ENCODE measurements at regions not wholly inside any gene's neighbourhood (a gene's known extent, or its start where the extent isn't known, plus 50 kb on each side); places are given as distances from the start of the nearest gene placed in this dataset.
"Not testable (repeated sequence)": the region's sequence is repeated elsewhere in the genome, so short reads cannot be mapped to it uniquely, and the experiment has no call there.

DNA sequence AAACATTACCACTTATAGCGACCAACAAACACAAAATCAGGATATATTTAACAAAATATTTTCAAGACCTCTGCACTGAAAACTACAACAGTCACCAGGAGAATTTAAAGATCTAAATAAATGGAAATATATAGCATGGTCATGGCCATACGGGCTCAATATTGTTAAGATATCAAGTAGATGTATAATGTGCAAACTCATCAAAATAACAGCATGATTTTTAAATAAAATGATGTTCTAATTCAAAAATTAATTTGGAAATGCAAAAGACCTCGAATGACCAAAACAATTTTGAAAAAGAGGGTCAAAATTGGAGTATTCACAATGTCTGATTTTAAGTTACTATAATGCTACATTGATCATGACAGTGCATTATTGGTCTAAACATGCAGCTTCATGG lies 159.1 kb upstream of the NDN start:
- DNase-seq (ENCODE audit: low read depth in 2 of 3, low spot score in 2 of 3): no peak

DNA sequence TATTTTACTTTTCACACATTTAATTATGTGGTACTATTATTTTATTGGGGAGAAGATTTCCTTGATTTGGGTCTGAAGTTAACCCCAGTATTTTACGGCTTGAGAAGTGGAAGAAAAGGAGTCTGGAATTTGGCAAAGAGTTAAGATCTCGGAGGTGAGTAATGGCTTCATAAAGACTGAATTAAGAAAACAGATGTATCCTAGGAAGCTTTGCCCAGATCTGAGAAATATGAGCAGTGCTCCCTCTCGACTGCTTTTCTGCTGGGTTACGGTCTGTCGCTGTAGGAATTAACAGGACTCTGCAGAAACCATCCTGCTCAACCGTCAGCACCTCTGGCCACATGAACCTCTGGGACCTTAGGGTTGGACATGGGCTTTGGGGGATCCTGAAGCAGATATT lies 163.6 kb upstream of the NDN start:
- no peak for DNase-seq (ENCODE audit: low read depth in 2 of 3, low spot score in 2 of 3)

DNA sequence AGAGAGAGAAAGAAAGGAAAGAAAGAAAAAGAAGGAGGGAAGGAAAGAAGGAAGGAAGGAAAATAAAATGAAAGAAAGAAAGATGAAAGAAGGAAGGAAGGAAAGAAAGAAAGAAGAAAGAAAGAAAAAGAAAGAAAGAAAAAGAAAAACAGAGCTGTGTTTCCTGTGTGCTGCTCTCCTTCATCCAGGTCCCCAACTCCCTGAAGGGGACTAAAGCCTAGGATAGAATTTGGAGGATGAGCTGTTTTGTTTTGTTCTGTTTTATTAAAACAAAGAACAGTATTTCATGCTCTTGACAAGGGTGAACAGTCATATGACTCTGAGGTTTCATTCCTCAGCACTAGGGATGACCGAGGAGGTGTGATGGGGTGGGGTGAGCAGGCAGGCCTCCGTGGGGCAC lies 164.8 kb upstream of the NDN start:
- DNase-seq (ENCODE audit: low read depth in 2 of 3, low spot score in 2 of 3): no peak

DNA sequence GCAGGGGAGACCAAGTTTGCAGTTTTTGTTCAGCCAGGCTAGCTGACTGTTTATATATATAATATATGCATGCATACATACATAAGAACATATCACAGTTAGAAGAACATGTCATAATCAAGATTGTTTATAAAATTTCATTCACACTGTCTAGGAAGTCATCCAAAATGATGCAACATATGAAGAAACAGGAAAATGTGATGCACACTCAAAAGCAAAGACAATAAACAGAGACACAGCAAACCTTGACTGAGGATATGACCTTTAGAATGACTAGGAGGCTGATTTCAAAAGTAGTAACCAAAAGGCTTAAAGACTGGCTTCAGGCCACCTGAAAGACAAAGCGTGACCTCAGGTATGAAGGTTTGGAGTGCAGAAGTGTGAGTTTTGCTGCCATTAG lies 166.2 kb upstream of the NDN start:
- no peak for DNase-seq (ENCODE audit: low read depth in 2 of 3, low spot score in 2 of 3)

DNA sequence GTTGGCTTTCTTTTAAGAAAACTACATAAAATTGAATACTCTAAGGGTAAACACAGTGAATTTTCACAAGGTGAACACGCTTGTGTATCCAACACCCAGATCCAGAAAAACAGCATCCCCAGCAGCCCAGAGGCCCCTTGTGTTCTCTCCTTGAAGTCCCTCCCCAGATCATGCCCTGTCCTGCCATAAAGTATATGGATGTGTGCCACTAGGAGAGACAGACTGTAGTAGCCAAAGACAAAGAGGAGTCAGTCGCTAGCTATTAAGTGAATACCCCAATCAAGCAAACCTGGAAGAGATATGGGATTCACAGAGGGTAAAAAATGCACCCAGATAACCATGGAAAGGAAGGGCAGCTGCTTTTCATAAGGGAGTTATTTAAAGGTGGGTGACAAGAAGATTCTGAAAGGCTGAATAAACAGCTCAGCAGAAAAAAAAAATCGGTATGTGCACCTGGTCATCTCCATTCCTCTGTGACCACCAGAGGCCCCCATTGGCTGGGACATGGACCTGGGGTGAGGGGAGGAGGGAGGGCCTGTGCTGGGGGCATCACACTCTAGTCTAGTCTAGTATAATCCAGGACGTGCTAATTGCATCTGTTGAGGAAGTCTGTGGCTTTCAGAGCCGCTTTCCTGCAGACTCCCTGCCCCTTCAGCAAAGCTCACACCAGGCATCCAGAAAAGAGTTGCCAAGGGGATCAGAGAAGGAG lies 167.3 kb upstream of the NDN start:
- DNase-seq (ENCODE audit: low read depth in 2 of 3, low spot score in 2 of 3): no peak

DNA sequence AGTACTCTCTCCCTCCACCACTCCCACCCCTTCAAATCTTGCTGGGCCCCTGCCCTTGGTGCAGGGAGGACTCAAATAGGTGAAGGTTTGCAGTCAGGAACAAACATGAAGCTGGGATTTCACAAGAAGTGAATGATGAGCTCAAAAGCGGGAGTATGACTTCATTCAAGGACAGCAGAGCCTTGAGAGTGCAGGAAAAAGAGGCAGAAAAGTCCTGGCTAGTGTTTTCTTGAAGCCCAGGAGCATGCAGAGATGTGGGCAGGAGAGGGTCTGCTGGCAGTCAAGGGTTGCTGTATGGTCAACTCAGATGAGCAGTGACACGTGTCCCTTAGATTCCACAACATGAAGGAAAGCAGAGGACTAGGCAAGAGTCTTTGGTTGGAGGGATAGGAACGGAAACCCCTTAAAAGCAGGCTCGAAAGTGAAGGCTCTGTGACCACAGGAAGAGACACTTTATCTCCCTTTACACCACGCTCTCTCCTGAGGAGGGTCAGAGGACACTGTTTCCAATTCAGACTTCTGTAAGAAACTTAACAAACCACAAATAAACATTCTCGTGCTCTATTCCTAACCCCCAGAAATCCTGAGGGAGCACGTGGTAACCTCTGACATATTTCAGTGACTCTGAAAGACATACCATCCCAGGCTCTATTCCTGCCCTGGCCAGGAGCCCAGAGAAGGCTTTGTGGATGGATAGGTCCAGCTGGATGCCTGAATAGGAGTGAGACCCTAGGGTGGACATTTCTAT lies 168.0 kb upstream of the NDN start:
- no peak for DNase-seq (ENCODE audit: low read depth in 2 of 3, low spot score in 2 of 3)

DNA sequence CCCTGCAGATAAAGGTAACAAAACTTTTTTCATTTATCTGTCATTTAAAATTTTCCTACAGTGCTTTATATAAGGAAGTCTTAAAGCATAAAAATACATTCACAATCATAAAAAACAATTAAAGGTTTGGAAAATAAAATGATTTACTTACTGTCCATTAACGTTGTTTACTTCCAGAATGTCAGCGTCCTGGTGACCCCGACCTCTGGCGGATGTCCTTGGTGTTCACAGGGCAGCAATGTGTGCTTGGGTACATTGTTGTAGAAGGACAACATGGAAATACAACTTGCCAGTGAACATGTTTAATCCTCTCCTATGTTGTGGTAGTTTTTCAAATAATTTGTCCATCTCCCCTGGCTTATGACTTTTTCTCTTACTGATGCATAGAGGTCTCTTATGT lies 168.8 kb upstream of the NDN start:
- no peak for DNase-seq (ENCODE audit: low read depth in 2 of 3, low spot score in 2 of 3)

DNA sequence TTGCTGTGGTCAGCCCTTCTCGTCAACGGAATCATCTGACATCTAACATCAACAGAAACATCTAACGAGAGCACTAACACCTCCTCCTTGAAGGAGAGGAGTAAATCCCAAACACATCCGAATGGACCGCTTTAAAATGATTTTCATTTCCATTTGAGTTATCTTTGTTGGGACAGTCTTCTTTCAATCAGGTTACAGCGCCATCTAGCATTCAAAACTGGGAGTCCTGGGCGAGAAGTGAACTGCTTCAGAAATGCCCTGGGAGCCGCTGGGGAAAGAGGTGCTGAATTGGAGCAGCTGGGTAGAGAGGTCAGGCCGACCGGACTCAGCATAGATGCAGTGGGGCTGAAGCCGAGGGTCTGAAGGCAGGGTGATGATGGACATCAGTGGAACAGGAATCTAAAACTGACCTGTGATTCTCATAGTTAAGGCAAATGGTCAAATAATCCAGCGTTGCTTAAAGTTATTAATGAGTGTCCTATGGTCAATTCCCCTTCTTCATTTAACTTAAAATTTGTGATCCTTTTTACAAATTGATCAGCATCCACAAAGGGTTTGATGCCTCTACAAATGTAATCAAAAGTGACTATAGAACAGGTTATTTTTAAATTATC lies 170.0 kb upstream of the NDN start:
- DNase-seq (ENCODE audit: low read depth in 2 of 3, low spot score in 2 of 3): no peak

DNA sequence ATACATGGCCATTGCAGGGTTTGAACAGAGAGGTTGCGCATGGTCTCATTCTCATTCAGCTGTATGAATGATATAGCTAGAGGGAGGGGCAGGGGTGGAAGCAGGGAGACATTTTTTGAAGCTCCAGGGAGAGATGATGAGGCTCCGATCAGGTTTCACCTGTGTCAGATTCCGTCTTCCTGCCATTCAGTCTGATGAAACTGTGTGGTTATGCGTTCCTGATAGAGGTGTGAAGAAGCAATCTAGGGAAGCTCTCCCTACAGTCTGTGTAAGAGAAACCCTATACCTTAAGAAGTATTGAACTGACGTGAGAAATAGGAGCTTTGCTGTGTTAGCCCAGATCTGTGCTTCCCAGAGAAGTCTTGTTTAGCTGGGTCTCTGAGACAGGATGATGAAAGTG lies 171.9 kb upstream of the NDN start:
- DNase-seq (ENCODE audit: low read depth in 2 of 3, low spot score in 2 of 3): no peak

DNA sequence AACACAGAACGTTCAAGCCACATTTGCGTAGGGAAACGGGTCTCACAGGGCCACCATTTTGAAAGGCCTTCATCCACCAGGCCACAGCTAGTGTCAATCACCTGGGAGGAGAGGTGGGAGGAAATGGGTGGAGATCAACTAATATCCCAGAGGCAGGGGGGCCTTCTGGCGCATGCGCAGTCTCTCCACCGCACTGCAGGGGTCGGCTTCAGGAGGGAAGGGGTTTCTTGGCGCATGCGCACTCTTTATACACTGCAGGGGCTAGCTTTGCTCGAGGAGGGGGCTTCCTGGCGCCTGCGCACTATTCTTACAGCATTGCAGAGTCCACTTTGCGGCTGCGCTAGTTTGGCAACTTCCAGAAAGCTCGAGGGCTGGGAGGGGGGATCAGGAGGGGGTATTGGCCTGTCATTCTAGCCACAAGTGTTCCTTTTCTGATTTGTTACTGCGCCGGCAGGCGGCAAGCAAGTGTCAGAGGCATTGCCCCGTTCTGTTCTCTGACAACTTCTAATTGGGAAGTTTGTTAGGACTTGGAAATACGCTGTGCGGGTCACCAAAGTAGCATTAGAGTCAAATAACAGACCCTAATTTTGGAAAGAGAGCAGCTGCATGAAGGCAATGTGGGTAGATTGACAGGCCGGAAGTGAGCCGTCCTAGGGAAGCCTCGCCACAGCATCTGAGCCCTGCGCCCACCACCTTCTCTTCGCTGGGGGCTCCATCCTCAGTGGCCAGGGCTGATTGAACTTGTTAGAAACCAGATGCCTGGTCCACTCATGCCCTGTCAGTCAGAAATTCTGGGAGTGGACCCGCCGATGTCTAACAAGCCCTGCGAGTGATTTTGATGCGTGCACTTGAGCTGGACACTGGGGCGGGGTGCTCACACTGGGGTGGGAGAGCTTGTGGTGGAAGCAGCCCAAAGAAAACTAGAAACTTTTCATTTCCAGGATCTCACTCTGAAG lies 173.5 kb upstream of the NDN start:
- no peak for DNase-seq (ENCODE audit: low read depth in 2 of 3, low spot score in 2 of 3)

DNA sequence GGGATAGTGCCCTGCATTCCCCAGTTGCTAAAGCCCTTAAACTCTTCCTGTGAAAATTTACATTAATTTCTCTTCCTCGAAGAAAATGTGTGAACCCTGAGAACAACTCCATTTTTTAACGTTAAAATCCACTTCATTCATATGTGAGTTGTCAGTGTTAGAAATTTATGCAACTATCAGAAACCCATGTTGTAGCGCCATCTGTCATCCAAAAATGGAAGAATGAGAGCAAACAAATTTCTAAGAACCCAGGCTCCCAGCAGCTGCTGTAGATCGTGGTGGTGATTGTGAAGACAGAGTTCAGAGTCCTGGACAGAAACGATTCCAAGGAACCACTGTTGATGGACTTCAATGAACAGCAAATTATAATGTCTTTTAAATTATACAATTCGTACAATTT lies 179.7 kb upstream of the NDN start:
- DNase-seq (ENCODE audit: low read depth in 2 of 3, low spot score in 2 of 3): no peak

DNA sequence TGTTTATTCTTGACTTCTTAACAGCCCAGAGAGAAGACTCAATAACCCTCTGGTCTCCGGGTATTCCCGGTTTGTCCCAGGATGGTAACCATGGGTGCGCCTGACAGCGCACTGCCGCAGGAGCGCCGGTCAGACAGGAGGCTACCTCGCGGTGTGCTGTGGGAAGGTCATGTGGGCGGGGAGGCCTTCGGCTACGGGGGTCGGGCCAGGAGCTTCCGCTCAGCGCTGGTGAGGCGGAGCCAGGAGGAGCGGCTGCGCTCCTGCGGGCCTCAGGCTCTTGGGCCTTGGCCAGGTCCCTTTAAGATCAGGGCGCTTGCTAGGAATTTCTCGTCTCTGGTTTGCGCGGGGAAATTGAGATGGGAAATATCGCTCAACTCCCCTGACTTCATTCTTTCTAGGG lies 182.3 kb upstream of the NDN start:
- DNase-seq (ENCODE audit: low read depth in 2 of 3, low spot score in 2 of 3): no peak

DNA sequence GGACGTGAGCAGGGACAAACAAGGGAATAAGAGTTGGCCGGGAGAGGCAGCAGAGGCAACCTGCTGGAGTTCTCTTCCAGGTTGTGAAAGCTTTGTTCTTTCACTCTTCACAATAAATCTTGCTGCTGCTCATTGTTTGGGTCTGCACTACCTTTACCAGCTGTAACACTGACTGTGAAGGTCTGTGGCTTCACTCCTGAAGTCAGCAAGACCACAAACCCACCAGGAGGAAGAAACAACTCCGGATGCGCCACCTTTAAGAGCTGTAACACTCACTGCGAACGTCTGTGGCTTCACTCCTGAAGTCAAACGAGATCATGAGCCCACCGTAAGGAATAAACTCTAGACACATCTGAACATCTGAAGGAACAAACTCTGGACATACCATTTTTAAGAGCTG lies 186.5 kb upstream of the NDN start:
- DNase-seq (ENCODE audit: low read depth in 2 of 3, low spot score in 2 of 3): not testable (repeated sequence)

DNA sequence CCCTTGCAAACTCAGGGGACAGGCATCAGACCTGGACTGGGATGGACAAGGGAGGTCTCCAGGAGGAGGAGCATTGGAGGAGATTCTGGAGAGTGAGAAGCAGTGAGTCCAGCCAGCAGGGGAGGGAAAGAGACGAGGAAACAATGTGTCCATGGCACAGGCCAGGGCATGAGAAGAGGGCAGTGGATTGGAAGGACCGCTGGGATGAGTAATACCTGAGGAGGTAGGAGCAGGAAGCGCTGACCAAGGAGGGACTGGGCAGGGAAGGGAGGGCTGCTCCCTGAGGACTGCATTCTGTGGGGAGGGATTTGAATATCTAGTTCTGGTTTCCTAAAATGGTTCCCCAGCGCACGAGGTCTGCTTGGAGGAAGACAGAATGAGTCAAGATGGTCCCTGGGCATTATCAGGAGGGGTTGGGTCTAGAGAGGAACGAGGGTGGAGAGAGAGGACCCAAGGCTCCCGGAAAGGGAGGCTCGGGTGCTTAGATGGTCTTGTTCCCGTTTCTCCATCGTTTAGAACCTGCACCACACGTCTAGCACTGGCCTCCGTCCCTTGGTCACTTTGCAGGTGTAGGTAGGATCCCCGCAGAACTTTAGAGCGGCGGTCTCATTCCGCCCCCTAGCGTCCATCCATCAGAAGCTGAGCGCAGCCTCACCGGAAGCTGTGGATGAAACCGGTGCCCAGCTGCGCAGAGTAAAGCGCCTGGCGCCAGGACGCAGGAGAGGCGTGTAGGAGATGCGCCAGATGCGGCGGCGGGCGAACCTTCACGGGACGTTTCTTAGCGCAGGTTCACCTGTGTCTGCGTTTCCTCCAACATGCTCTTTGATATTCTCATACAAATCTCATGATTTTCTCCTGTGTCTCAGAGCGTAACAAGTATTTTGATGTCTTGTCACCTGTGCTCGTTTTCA lies 190.7 kb upstream of the NDN start:
- peak in 2 of 3 experiments; percentile 5 to 12 for DNase-seq (ENCODE audit: low read depth in 2 of 3, low spot score in 2 of 3)

DNA sequence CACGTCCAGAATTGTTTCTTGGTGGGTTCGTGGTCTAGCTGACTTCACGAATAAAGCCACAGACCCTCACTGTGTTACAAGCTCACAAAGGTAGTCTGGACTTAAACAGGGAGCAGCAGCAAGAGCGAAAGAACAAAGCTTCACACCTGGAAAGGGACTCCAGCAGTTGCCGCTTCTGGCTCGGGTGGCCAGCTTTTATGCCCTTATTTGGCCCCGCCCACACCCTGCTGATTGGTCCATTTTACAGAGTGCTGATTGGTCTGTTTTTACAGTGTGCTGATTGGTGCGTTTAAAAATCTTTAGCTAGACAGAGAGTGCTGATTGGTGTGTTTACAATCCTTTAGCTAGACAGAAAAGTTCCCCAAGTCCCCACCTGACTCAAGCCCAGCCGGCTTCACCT lies 194.2 kb upstream of the NDN start:
- no peak for DNase-seq (ENCODE audit: low read depth in 2 of 3, low spot score in 2 of 3)

DNA sequence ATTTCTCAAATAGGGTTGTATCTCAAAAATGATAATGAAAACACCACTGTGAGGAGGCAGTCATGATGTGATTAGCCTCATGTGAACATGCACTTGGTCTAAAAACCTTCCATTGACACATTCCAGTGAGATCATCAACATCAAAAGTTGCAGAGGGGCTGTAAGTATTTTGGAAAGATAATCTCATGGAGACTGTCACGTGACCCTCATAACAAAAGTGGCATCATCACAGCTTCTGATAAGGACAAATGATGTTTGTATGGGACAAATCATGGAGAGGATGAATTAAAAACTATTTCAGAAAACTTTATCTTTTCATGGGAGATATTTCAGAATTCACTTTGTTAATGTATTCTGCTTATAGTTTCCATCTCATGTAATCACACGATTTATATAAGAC lies 203.1 kb upstream of the NDN start:
- DNase-seq (ENCODE audit: low read depth in 2 of 3, low spot score in 2 of 3): no peak

DNA sequence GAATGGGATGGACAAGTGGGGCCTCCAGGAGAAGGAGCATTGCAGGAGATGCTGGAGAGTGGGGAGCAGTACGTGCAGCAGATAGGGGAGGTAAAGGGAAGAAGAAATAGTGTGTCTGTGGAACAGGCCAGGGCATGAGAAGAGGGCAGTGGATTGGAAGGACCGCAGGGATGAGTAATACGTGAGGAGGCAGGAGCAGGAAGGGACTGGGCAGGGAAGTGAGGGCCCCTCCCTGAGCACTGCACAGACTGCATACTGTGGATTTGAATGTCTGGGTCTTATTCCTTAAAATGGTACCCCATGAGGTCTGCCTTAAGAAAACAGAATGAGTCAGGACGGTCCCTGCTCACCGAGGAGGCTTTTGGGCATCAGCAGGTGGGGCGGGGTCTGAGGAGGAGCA lies 210.0 kb upstream of the NDN start:
- DNase-seq (ENCODE audit: low read depth in 2 of 3, low spot score in 2 of 3): no peak

DNA sequence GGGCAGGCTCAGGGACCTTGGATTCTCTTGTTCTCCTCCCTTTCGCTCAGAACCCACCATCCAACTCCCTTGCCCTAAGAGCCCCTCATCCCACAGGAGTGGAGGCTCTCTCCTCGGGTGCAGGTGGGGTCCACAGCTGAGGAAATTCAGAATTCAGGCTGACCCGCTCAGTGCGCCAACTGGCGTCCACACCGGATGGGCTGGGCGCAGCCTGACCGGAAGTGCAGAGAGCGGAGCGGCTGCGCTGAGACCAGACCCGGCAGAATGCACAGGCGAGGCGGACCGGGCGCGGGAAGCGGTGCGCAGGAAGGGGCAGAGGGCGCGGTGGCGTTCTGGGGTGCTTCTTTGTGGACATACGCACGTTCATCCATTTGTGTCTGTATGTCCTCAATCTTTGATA lies 210.4 kb upstream of the NDN start:
- no peak for DNase-seq (ENCODE audit: low read depth in 2 of 3, low spot score in 2 of 3)

DNA sequence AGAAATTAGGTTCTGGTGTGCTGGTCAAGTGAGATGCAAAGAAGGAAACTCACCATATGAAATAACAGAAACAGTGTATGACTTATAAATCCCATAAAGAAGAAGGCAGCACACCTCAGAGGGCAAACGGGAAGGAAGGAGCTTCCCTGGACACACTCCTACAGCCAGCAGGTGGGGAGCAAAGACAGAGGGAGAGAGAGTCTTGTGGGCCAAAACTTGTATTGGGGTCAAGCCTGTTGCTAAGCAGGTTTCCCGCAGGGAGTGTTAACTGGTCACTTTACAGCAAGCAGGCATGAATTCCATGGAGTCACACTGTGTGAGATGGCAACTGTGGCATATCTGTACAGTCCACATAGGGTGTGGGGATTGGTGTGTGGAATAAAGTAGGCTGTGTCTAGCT lies 222.9 kb upstream of the NDN start:
- DNase-seq (ENCODE audit: low read depth in 2 of 3, low spot score in 2 of 3): no peak

DNA sequence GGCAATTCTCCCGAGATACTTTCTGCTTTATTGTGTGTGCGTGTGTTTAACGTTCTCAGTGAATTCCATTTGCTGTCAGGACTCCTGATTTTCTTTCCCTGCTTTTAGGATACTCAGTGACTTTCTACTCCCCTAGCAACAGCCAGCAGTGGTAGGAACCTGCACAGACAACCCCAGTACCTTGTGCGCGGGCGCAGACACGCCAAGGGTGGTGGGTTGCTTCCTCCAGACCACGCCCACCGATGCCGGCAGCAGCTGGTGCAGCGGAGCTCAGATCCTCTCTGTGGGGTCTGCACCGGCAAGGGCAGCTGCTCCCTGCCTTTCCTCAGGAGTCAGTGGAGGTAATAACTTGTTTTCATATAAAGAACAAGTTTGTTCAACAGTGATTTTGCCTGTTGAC lies 225.1 kb upstream of the NDN start:
- no peak for DNase-seq (ENCODE audit: low read depth in 2 of 3, low spot score in 2 of 3)
